HL-60 (cell line): ENCODE measurements at regions not wholly inside any gene's neighbourhood (a gene's known extent, or its start where the extent isn't known, plus 50 kb on each side); places are given as distances from the start of the nearest gene placed in this dataset.

Experiments
- TF ChIP-seq, protein P1 (sequence below): IDR thresholded peaks from one replicate; pipeline ENCODE4 v1.5.1; 2011; ENCODE audit warnings: low read length, control low read depth, inconsistent platforms; ENCODE audit not compliant: insufficient read depth
- TF ChIP-seq, protein P2 (sequence below): IDR thresholded peaks from 2 replicates; pipeline ENCODE4 v1.6.1; 2012; ENCODE audit warnings: low read depth; ENCODE audit not compliant: insufficient replicate concordance

GRCh38 chr1:221965252-221965651 lies 223.4 kb upstream of the DUSP10 start:
- TF ChIP-seq, protein P1, sequence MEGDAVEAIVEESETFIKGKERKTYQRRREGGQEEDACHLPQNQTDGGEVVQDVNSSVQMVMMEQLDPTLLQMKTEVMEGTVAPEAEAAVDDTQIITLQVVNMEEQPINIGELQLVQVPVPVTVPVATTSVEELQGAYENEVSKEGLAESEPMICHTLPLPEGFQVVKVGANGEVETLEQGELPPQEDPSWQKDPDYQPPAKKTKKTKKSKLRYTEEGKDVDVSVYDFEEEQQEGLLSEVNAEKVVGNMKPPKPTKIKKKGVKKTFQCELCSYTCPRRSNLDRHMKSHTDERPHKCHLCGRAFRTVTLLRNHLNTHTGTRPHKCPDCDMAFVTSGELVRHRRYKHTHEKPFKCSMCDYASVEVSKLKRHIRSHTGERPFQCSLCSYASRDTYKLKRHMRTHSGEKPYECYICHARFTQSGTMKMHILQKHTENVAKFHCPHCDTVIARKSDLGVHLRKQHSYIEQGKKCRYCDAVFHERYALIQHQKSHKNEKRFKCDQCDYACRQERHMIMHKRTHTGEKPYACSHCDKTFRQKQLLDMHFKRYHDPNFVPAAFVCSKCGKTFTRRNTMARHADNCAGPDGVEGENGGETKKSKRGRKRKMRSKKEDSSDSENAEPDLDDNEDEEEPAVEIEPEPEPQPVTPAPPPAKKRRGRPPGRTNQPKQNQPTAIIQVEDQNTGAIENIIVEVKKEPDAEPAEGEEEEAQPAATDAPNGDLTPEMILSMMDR: no peak
- TF ChIP-seq, protein P2, sequence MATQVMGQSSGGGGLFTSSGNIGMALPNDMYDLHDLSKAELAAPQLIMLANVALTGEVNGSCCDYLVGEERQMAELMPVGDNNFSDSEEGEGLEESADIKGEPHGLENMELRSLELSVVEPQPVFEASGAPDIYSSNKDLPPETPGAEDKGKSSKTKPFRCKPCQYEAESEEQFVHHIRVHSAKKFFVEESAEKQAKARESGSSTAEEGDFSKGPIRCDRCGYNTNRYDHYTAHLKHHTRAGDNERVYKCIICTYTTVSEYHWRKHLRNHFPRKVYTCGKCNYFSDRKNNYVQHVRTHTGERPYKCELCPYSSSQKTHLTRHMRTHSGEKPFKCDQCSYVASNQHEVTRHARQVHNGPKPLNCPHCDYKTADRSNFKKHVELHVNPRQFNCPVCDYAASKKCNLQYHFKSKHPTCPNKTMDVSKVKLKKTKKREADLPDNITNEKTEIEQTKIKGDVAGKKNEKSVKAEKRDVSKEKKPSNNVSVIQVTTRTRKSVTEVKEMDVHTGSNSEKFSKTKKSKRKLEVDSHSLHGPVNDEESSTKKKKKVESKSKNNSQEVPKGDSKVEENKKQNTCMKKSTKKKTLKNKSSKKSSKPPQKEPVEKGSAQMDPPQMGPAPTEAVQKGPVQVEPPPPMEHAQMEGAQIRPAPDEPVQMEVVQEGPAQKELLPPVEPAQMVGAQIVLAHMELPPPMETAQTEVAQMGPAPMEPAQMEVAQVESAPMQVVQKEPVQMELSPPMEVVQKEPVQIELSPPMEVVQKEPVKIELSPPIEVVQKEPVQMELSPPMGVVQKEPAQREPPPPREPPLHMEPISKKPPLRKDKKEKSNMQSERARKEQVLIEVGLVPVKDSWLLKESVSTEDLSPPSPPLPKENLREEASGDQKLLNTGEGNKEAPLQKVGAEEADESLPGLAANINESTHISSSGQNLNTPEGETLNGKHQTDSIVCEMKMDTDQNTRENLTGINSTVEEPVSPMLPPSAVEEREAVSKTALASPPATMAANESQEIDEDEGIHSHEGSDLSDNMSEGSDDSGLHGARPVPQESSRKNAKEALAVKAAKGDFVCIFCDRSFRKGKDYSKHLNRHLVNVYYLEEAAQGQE: no peak
